Esophagus squamous epithelium (tissue), 4 donors: ENCODE measurements at regions not wholly inside any gene's neighbourhood (a gene's known extent, or its start where the extent isn't known, plus 50 kb on each side); places are given as distances from the start of the nearest gene placed in this dataset.

Experiments used
- CTCF ChIP-seq, 6 experiments: fragments of 450-650 bp in 4 of 6; fragments of 200-600 bp in 2 of 6; sonication (generic) in 2 of 6; IDR thresholded peaks; one replicate each; pipeline ENCODE4 v1.5.1; 2016 to 2019; ENCODE audit warnings: antibody characterized with exemption in 6 of 6, mild to moderate bottlenecking in 4 of 6, moderate library complexity in 4 of 6
- POLR2A ChIP-seq, 4 donors: fragments of 450-650 bp; IDR thresholded peaks; one replicate each; pipeline ENCODE4 v1.6.1; 2017; ENCODE audit warnings: antibody characterized with exemption in 4 of 4, mild to moderate bottlenecking in 4 of 4, moderate library complexity in 3 of 4

- TF ChIP-seq CTCF (IDR thresholded peaks at IDR 0.05) (no peak), POLR2A (IDR thresholded peaks at IDR 0.05) (no peak)
These were observed 183.5 kb downstream of the GLI2 start for GRCh38 chr2:120919216-120919615.
